Superior temporal gyrus (tissue), 1 donor: ENCODE measurements at regions not wholly inside any gene's neighbourhood (a gene's known extent, or its start where the extent isn't known, plus 50 kb on each side); places are given as distances from the start of the nearest gene placed in this dataset.
"Not testable (repeated sequence)": the region's sequence is repeated elsewhere in the genome, so short reads cannot be mapped to it uniquely, and the experiment has no call there.

Experiments used
- DNase-seq: peaks from one replicate; pipeline ENCODE4 v3.0.0-alpha.2; 2016; ENCODE audit errors: extremely low spot score

- not testable (repeated sequence) for DNase-seq
These were observed 526.9 kb downstream of the TTLL7 start for GRCh38 chr1:83472066-83472465.

GRCh38 chr1:83471272-83471671, 527.7 kb downstream of the TTLL7 start:
- not testable (repeated sequence) for DNase-seq

GRCh38 chr1:83468336-83468735, 530.6 kb downstream of the TTLL7 start:
- DNase-seq, result not testable (repeated sequence)

DNA sequence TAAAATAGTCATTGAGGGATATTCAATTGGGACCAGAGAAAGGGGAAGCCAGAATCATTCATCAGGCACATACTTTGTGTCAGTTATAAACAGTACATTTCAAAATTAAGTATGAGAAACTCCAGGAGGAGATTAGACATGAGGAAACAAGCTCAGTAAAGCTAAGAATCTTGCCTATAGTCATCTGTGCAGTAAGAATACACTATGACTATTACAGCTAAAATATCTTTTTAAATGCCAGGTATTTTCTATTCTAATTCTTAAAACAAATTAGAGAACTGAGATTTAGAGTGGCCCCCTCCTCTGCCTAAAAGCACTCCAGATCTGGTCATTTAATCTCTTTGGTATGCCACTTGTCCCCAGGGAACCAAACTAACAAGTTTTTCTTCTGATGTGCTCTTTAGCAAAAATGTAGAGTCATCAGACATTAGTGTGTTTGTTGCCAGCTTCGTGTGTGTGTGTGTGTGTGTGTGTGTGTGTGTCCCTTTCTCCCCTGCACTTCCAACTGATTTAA, 541.1 kb downstream of the TTLL7 start:
- DNase-seq, result not testable (repeated sequence)

DNA sequence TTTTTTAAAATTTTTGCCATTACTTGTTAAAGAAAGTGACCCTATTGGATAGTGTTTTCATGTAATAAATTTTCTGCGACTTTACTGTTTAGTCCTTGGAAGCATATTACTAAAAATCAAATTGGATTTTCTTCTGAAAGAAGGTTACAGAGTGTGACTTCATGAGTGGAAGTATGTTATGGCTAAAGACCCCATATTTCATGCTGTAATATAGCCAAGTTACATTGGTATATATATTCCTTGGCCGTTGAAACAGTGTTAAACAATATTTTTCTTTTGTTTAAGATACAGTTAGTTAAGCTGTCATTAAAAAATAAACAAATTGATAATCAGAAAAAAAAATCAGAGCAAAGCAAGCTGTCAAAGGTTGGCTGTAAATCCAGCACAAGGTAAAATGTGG, 541.7 kb downstream of the TTLL7 start:
- DNase-seq, result not testable (repeated sequence)

- not testable (repeated sequence) for DNase-seq
These were observed 543.2 kb downstream of the TTLL7 start for GRCh38 chr1:83455753-83456152.

DNA sequence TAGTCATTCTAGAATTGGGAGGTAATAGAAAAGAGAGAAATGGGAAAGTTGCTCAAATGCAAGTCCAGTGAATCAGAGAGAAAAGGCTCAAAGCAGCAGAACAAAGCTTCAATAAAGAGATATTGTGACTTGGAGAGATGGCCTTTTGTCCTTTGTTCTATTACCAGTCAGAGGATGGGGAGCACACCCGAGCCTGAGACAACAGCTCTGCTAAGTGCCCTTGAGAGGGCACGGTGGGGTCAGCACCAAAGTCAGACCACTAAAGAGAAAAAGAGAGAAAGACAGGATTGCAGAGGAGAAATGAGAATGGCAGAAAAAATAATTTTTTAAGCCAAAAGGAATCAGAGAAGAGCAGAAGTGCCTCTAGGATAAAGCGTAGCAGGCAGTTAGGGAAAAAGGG, 553.1 kb downstream of the TTLL7 start:
- DNase-seq, result peak; percentile 64

DNA sequence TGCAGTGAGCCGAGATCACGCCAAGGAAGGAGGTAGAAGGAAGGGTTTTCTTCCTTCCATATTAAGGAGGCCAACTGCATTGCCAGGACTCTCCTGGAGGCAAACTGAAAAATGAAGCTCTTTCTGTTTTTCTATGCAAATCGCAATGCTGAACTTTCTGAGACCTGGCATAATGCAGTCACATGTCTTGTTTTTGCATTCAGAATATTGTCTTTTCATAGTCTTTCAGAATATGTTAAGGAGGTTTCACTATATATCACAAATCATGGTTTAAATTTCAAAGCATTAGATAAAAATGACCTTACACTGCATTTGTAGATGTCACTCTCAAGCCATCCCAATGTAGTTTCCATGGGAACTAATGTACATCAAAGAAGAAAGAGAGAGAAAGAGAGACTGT, 556.5 kb downstream of the TTLL7 start:
- DNase-seq, result not testable (repeated sequence)

GRCh38 chr1:83440586-83440985, 558.3 kb downstream of the TTLL7 start:
- not testable (repeated sequence) for DNase-seq

DNA sequence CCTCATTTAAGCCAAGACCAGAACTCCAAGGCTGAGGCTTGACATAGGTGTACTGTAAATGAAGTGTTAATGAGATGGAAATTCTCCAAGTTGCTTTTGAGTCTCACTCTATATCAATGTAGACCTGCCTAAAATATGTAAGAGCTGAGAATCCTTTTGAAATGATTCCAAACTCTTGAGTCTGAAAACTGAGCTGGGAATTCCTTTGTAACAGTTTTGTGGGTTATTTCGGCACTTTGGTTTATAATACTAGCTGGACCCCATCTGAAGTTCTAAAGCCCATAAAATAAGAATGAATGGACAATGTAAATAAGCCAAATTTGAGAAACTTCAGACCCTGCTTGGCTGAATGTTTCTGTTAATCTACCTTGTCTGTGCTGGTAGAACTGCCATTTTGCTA, 558.9 kb downstream of the TTLL7 start:
- not testable (repeated sequence) for DNase-seq

GRCh38 chr1:83438316-83438715, 560.6 kb downstream of the TTLL7 start:
- DNase-seq, result not testable (repeated sequence)

- DNase-seq, result not testable (repeated sequence)
These were observed 563.6 kb downstream of the TTLL7 start for GRCh38 chr1:83435336-83435735.

DNA sequence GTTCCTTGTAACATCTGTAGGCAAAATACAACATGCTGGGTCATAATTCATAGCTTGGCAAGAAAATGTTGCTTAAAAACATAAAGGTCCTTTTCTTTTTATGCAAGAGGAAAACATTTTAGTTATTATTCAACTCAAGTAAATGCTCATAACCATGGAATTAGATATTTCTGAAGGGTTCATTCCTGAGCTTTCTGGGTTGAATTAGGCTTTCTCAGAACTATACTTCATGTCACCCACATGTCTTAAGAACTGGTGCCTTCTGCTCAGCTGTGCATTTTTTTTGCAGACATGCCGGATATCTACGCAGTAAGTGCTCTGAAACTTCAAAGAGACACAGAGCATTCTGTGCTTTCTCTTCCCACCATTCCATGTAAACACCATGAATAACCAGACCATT, 571.4 kb downstream of the TTLL7 start:
- DNase-seq, result not testable (repeated sequence)

DNA sequence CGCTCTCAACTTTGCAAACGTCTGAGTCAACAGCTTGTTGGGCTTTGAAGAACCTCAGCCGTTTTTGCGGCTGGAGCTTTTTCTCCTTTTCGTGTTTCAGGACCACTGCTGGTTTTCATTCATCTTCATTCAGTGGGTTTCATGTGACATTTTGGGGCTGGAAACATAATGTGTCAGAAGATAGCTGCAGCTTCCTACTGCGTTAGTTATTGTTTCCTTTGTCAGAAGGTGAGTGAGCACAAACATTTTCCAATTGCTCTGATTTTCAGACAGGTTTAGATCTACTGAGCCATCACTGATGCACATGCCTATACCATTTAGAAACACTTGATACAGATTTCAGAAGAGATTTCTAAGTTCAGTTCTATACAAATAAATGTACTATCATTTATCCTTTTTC, 575.5 kb downstream of the TTLL7 start:
- not testable (repeated sequence) for DNase-seq

GRCh38 chr1:83418558-83418957, 580.4 kb downstream of the TTLL7 start:
- DNase-seq, result no peak

- DNase-seq, result not testable (repeated sequence)
These were observed 585.2 kb downstream of the TTLL7 start for GRCh38 chr1:83413839-83414107.

GRCh38 chr1:83410746-83411413, 588.1 kb downstream of the TTLL7 start:
- not testable (repeated sequence) for DNase-seq

DNA sequence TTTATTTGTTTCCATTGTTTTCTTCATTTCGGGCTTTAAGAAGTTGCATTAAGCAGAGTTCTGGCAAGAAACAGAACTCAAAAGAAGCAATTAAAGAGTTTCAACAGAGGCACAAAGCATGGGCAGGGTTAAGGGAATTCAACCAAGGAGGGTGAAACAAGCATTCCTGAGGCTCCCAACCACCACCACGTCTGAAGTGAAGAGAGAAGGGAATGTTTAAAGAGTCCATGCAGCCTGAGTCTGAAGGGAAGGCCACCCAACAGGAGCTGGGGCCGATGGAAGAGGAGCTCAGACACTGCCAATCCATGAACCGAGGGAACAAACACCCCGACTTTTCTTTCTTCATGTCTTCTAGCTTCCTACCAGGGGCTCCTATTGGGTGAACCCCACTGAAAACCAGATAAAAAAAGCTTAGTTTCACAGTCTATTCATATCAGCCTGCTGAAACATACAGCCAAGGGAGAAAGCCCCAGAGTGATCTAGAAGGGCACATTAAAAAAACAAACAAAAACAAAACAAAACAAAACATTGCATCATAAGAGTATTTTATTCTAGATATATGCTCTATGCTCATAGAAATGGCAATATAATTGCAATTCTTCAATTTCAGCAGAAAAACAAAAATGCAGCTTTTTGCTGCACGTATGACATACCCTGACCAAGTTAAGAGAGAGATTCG, 592.1 kb downstream of the TTLL7 start:
- not testable (repeated sequence) for DNase-seq

- not testable (repeated sequence) for DNase-seq
These were observed 593.1 kb downstream of the TTLL7 start for GRCh38 chr1:83405789-83406188.

- DNase-seq, result not testable (repeated sequence)
These were observed 595.4 kb downstream of the TTLL7 start for GRCh38 chr1:83403500-83403899.

GRCh38 chr1:83401146-83401545, 597.8 kb downstream of the TTLL7 start:
- not testable (repeated sequence) for DNase-seq

DNA sequence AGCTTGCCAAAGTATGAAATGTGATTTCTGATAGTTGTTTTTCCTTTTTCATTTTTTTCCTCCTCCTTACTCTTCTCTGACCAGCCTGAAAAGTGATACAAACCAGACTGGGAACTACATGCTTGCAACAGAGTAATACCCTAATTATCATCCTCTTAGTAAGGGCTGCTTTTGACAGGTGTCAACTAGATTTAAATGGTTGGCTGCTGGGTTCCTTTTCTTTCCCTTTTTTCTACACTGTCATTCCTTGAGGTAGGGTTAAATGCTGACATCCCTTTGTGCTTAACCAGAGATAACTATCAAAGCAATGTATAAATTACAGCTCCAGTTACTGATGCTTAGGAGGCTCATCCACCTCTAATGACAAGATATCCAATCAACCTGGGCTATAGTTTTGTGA, 598.8 kb downstream of the TTLL7 start:
- DNase-seq, result not testable (repeated sequence)

DNA sequence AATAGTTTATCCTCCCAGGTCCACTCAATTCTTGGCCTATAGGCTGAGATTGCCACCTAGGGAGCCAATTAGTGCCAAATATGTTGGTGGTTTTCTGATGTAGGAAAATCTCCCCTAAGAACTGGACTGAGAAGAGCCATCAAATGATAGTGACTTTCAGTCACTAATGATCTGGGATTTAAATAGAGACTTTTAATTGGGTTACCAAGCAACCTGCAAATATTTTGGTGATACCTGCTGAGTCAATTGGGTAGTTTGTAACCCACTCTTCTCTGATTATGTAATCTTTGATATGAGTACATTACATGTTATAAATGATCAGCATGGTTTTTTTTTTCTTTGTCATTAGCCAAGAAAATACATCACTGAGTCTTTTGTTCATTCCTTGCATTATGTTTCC, 600.8 kb downstream of the TTLL7 start:
- DNase-seq, result not testable (repeated sequence)
